SK-N-MC (cell line): ENCODE measurements at regions not wholly inside any gene's neighbourhood (a gene's known extent, or its start where the extent isn't known, plus 50 kb on each side); places are given as distances from the start of the nearest gene placed in this dataset.

ENCODE experiments used
- EZH2 ChIP-seq: fragments of 200-600 bp; sonication (generic); IDR thresholded peaks from one replicate; pipeline ENCODE4 v1.6.1; 2017; ENCODE audit warnings: antibody characterized with exemption
- FOXP2 ChIP-seq: optimal IDR thresholded peaks from 2 replicates; pipeline ENCODE3; 2011; ENCODE audit warnings: mild to moderate bottlenecking, moderate library complexity; ENCODE audit not compliant: insufficient read depth; ENCODE audit errors: extremely low read length, control extremely low read depth
- POLR2AphosphoS5 ChIP-seq: IDR thresholded peaks from 2 replicates; pipeline ENCODE4 v1.6.1; 2012; ENCODE audit warnings: mild to moderate bottlenecking, low read depth, low read length, borderline replicate concordance

DNA sequence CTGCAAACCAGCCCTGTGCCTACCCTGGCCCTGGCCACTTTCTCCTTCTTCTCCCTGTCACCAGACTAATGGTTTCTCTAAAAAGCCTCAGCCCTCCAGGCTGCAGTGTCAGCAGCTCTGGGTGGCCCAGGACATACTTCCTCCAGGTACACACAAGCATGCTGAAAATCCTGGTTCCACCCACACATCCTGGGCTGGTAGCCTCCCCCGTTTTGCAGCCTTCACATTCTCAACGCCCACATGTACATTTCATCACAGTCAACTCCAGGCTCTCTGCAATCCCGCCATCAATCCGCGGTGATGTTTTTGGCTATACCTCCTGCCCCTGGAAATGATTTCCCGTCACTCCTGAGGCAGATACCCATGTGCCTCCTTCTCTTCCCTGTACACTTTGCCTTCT lies 59.4 kb downstream of the MAGEF1 start:
- TF ChIP-seq EZH2 (no peak), POLR2AphosphoS5 (no peak), FOXP2 (no peak)
